ENCODE measurements at regions not wholly inside any gene's neighbourhood (a gene's known extent, or its start where the extent isn't known, plus 50 kb on each side); places are given as distances from the start of the nearest gene placed in this dataset.
"Not testable (repeated sequence)": the region's sequence is repeated elsewhere in the genome, so short reads cannot be mapped to it uniquely, and the experiment has no call there.

- Histone ChIP-seq H3K9me3 (no peaks in the 10 kb centered on the region), H3K36me3 (no peaks in the 10 kb centered on the region), H3K4me1 (no peaks in the 10 kb centered on the region), H3K4me3 (no peak overlapping the region), H3K27me3 (no peaks in the 10 kb centered on the region), H3K27ac (no peak overlapping the region)
- intact Hi-C loops (cut with DNase I; ENCODE audit: low total_unique reads), result no loop called here
- TF ChIP-seq POLR2A (IDR thresholded peaks at IDR 0.05) (no peak), CTCF (IDR thresholded peaks at IDR 0.05) (no peak)
- no peak for DNase-seq
These were observed 395.4 kb downstream of the ZNF804A start for GRCh38 chr2:184993746-184994145.

GRCh38 chr2:185006481-185006880, 408.2 kb downstream of the ZNF804A start:
- H3K36me3 ChIP-seq, result no peaks in the 10 kb centered on the region
- intact Hi-C loops (cut with DNase I; ENCODE audit: low total_unique reads), result no loop called here
- TF ChIP-seq POLR2A (IDR thresholded peaks at IDR 0.05) (no peak), CTCF (IDR thresholded peaks at IDR 0.05) (no peak)
- H3K4me3 ChIP-seq, result no peak overlapping the region
- H3K4me1 ChIP-seq, result no peaks in the 10 kb centered on the region
- H3K27ac ChIP-seq, result no peak overlapping the region
- H3K9me3 ChIP-seq, result peaks cover 0 to 4% of the 10 kb centered on the region in 2 donors
- no peak for DNase-seq
- no peaks in the 10 kb centered on the region for H3K27me3 ChIP-seq

DNA sequence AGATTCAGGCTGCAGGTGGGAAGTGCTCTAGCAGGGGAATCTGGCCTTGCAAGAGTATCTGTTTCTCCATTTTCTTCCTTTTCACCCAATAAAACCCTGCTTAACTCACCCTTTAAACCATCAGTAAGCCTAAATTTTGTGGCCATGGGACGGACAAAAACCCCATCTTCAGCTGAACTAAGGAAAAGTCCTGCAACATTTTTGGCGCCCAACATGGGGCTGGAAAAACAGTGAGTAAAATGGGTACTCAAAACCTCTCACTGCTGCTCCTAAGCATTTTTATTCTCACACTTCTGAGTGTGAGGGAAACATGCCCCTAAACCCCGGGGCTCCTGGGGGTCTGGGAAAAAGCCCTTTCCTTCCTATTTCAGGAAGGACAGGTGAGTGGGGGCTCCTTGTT, 414.3 kb downstream of the ZNF804A start:
- DNase-seq, result no peak
- no peaks in the 10 kb centered on the region for H3K36me3 ChIP-seq
- H3K27ac ChIP-seq, result no peak overlapping the region
- H3K4me1 ChIP-seq, result no peaks in the 10 kb centered on the region
- intact Hi-C loops (cut with DNase I; ENCODE audit: low total_unique reads), result no loop called here
- H3K4me3 ChIP-seq, result no peak overlapping the region
- TF ChIP-seq POLR2A (IDR thresholded peaks at IDR 0.05), result no peak
- no peak for TF ChIP-seq CTCF (IDR thresholded peaks at IDR 0.05)
- no peaks in the 10 kb centered on the region for H3K27me3 ChIP-seq
- H3K9me3 ChIP-seq, result peaks cover 0 to 4% of the 10 kb centered on the region in 2 donors

- intact Hi-C loops (cut with DNase I; ENCODE audit: low total_unique reads), result no loop called here
These were observed 415.7 kb downstream of the ZNF804A start for GRCh38 chr2:185014076-185014475.

DNA sequence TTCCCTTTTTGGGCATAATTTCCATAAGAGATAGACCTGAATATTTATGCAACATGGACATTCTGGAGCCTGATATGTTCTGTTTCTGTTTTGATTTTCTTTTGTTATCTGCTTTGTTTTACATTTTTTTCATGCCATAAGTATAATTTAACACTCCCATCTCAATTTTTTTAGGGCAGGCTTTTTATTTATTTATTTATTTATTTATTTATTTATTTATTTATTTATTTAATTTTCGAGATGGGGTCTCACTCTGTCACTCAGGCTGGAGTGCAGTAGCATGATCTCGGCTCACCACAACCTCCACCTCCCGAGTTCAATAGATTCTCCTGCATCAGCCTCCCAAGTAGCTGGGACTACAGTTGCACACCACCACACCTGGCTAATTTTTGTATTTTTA, 427.6 kb downstream of the ZNF804A start:
- intact Hi-C loops (cut with DNase I; ENCODE audit: low total_unique reads); H3K4me1 ChIP-seq: not testable (repeated sequence)

More at GRCh38 chr2:185014076-185014475, 415.7 kb downstream of the ZNF804A start:
- no peaks in the 10 kb centered on the region for H3K36me3 ChIP-seq
- H3K9me3 ChIP-seq, result peaks cover 0 to 4% of the 10 kb centered on the region in 2 donors
- TF ChIP-seq POLR2A (IDR thresholded peaks at IDR 0.05) (no peak), CTCF (IDR thresholded peaks at IDR 0.05) (no peak)
- no peak overlapping the region for H3K27ac ChIP-seq
- no peaks in the 10 kb centered on the region for H3K4me1 ChIP-seq
- DNase-seq, result no peak
- H3K4me3 ChIP-seq, result no peak overlapping the region
- no peaks in the 10 kb centered on the region for H3K27me3 ChIP-seq

DNA sequence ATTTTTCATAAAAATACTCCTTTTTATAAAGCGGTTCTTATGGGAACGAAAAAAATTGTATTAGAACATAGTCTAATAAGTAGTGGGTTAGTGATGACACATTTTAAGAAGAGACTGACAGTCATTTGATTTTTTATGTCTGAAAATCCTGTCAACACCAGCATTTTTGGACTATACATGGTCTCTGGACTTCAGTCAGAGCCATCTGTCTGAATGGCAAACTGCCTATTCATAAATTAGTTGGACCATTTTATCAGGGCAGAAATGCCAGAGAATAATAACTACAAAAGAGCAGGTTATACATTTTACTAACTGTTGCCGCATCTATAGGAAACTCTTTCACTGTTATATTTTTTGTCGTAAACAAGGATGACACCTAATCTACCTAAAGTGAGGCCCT, 437.6 kb downstream of the ZNF804A start:
- no peak for TF ChIP-seq POLR2A (IDR thresholded peaks at IDR 0.05)
- no peak for TF ChIP-seq CTCF (IDR thresholded peaks at IDR 0.05)
- no peaks in the 10 kb centered on the region for H3K4me1 ChIP-seq
- no peak overlapping the region for H3K4me3 ChIP-seq
- intact Hi-C loops (cut with DNase I; ENCODE audit: low total_unique reads), result no loop called here
- no peaks in the 10 kb centered on the region for H3K27me3 ChIP-seq
- no peak for DNase-seq
- no peaks in the 10 kb centered on the region for H3K9me3 ChIP-seq
- no peaks in the 10 kb centered on the region for H3K36me3 ChIP-seq
- H3K27ac ChIP-seq, result no peak overlapping the region

More for the DNA sequence above, 427.6 kb downstream of the ZNF804A start:
- not testable (repeated sequence) for H3K36me3 ChIP-seq, H3K4me3 ChIP-seq, H3K9me3 ChIP-seq, H3K27ac ChIP-seq, DNase-seq, H3K27me3 ChIP-seq

Measured in uterus (tissue), 3 donors.